ENCODE measurements at regions not wholly inside any gene's neighbourhood (a gene's known extent, or its start where the extent isn't known, plus 50 kb on each side); places are given as distances from the start of the nearest gene placed in this dataset.
"Not testable (repeated sequence)": the region's sequence is repeated elsewhere in the genome, so short reads cannot be mapped to it uniquely, and the experiment has no call there.

DNA sequence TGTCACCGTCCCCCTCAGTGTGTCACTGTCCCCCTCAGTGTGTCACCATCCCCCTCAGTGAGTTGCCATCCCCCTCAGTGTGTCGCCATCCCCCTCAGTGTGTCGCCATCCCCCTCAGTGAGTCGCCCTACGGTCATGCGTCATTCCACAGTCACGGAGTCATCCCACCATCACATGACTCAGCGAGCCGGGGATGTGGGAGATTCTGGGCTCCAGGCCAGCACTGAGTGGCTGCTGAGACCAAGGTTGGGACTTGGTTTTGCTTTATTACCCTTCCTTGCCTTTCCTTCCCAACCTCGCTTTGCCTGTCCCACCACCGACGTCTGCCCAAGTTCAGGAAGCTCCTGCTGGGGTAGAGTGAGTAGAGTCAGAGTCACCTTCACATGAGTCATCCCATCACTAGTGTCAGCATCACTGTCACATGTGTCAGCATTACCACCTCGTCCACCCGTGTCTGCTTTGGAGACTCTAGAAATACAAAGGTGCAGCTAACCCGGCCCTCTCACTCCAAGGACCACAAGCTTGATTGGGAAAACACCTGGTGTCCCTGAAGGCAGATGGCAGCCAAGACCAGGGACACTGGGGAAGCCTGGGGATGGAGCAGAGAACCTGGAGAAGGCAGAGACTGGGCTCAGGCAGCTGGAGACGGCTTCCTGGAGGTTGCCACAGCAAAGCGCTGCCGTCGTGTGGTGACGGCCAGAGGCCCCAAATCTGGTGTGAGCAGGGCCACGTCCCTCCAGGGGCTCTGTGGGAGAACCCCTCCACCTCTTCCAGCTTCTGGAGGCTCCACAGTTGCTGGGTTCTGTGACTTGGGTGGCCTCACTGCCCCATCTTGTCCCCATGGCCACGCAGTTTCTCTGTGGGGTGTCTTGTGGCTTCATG, 485.2 kb upstream of the SALL3 start:
- DNase-seq (ENCODE audit: low read depth), result peak; percentile 11

- no peak for DNase-seq (ENCODE audit: low read depth)
Observed at GRCh38 chr18:78495550-78495949, 484.1 kb upstream of the SALL3 start.

DNA sequence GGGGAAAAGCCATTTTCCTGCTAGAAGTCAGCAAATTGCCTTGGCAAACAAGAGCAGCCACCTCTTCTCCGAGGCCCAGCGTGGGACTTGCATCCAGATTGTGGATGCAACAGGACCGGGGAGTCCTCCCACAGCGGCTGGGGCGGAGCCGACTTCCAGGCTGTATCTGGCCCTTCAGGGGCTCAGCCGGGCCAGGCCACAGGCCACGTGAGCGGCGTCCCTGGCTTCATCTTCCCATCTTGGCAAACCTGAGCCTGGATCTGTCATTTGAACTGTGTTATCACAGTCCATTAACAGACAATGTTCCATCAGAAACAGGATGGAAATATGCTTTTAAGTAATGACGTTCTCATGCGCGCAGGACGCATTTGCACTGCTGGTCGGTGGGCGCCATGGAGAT, 483.5 kb upstream of the SALL3 start:
- DNase-seq (ENCODE audit: low read depth), result no peak

DNA sequence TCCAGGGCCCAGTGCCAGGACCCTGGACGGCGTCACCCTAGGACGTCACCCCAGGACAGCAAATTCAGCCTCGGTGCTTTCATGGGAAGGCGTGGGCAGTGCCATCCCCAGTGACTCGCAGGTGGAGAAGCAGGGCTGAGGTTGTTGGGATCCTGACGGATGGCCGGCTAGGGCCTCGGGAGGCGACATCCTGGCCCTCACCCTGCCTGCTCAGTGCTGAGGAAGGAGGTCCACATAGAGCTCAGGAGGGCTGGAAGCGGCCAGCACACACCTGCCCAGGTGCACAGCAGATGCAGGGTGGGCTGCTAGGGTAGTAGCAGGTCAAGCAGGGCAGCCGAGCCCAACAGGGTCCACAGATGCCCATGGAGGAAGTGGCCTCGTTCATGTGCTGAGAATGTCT, 482.0 kb upstream of the SALL3 start:
- DNase-seq (ENCODE audit: low read depth), result no peak

GRCh38 chr18:78499586-78499985, 480.0 kb upstream of the SALL3 start:
- DNase-seq (ENCODE audit: low read depth), result no peak

DNA sequence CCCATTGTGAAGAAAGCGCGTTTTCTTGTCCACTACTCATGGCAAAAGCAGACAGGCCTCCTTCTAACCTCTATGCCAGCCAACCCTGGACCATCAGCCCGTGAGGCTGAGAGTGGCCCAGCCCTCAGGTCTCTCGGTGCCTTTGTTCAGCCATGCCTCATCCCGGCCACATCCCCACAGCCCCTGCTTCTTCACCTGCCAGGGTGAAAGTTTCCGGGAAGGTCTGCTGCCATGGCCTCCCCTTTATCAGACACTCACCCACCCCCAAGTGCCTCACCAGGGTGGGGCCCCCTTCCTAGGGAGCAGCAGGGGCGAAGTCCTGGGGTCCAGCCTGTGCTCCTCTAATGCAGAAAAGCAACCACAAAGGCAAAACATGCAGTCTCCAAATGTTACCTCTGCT, 478.4 kb upstream of the SALL3 start:
- DNase-seq (ENCODE audit: low read depth), result no peak

GRCh38 chr18:78503129-78503528, 476.5 kb upstream of the SALL3 start:
- DNase-seq (ENCODE audit: low read depth), result no peak

- DNase-seq (ENCODE audit: low read depth), result no peak
Observed at GRCh38 chr18:78505851-78506461, 473.7 kb upstream of the SALL3 start.

- DNase-seq (ENCODE audit: low read depth), result no peak
Observed at GRCh38 chr18:78507217-78507616, 472.4 kb upstream of the SALL3 start.

DNA sequence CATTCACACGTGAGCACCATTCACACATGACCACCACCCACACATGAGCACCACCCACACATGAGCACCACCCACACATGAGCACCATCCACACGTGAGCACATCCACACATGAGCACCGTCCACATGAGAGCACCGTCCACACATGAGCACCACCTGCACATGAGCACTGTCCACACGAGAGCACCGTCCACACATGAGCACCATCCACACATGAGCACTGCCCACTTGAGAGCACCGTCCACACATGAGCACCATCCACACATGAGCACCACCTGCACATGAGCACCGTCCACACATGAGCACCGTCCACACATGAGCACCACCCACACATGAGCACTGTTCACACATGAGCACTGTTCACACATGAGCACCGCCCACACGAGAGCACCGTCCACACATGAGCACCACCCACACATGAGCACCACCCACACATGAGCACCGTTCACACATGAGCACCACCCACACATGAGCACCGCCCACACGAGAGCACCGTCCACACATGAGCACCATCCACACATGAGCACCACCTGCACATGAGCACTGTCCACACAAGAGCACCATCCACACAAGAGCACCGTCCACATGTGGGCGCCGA, 471.3 kb upstream of the SALL3 start:
- DNase-seq (ENCODE audit: low read depth), result not testable (repeated sequence)

DNA sequence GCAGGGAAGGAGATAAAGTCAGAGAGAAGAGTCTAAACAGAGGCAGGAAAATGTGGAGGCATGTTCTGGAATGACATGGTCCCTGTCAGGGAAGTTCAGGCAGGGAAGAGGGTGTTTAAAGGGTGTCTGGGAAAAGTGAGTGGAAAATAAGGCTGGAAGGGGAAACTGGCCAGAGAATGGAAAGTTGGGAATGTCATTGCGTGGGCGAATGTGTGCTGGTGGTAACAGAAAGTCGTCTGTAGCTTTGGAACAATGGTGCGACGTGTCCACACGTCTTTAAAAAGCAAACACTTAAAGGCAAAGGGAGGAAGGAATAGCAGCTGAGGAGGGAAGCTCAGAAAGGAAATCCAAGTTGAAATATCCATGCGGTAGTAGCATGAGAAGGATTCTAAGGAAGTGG, 469.5 kb upstream of the SALL3 start:
- no peak for DNase-seq (ENCODE audit: low read depth)

- DNase-seq (ENCODE audit: low read depth), result no peak
Observed at GRCh38 chr18:78510636-78511035, 469.0 kb upstream of the SALL3 start.

DNA sequence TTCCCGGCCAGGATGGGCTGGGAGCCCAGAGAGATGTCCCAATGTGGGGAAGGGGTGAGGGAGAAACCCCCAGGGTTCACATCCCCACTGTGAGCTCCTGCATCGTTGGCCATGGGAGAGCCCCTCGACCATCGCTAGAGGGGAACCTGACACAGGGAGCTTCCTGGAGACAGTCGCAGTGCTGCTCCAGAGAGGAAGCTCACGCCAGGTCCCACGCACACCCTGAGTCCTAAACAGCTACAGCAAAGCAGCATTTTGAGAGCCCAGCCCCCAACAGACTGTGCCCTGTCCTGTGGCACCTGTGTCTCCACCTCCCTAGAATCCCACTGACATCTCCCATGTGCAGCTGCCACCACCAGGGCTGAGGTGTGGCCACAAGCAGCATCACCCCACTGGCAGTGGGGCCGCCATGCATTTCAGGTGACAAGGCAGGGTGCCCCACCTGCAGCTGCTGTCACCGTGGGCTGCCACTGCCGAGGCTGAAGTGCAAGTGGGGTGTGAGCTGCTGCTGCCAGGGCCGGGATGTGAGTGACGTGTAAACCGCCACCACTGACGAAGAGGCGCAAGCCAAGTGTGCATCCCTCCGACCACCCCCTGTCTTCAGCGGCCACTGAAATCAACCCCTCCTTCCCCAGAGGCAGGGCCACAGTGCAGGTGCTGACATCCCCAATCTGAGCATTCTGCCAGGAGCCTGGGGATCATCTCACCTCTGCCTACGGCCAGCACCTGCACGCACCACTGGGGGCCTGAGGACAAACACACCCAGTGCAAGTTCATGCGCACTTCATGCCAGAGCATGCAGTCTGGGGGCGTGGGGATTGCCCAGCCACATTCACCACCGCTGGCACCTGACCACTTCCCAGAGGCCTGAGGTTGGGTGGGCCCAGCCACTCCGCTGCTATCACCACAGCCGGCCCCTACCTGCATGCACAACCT, 467.7 kb upstream of the SALL3 start:
- no peak for DNase-seq (ENCODE audit: low read depth)

- no peak for DNase-seq (ENCODE audit: low read depth)
Observed at GRCh38 chr18:78514910-78515670, 464.5 kb upstream of the SALL3 start.

DNA sequence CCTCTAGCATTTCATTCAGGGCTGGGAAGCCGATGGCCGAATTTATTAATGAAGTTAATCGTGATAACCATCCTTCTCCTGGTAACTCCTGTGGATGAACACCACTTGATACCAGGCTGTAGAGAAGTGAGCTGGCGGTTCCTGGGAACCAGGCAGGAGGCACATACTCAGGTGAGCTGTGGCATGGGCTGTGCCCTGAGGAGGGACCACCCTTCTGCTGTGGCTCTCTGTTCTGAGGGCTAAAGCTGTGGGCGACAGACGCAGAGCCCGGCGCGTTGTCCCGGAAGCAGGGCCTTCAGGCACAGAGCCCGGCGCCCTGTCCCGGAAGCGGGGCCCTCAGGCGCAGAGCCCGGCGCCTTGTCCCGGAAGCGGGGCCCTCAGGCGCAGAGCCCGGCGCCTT, 462.3 kb upstream of the SALL3 start:
- DNase-seq (ENCODE audit: low read depth), result no peak

- DNase-seq (ENCODE audit: low read depth), result no peak
Observed at GRCh38 chr18:78517973-78518372, 461.6 kb upstream of the SALL3 start.

DNA sequence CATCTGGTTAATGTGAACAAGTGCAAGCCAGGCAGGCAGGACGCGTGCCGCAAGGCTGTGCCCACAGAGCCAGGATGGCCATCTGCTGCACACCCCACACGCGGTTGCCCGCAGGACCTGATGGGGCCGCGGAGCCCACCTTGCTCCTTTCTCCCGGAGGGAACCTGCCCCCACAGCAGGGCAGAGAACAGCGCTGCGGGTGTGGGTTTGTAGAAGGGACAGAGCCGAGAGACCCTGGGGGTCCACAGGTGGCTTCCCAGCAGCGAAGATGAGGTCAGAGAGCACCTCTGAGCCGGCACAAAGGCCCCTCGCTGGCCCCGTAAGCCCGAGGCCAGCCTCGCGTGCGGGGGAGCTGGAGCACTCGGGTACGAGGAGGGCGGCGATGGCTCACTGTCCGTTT, 460.8 kb upstream of the SALL3 start:
- no peak for DNase-seq (ENCODE audit: low read depth)

- no peak for DNase-seq (ENCODE audit: low read depth)
Observed at GRCh38 chr18:78519394-78520062, 460.1 kb upstream of the SALL3 start.

GRCh38 chr18:78521136-78521535, 458.5 kb upstream of the SALL3 start:
- DNase-seq (ENCODE audit: low read depth), result no peak

DNA sequence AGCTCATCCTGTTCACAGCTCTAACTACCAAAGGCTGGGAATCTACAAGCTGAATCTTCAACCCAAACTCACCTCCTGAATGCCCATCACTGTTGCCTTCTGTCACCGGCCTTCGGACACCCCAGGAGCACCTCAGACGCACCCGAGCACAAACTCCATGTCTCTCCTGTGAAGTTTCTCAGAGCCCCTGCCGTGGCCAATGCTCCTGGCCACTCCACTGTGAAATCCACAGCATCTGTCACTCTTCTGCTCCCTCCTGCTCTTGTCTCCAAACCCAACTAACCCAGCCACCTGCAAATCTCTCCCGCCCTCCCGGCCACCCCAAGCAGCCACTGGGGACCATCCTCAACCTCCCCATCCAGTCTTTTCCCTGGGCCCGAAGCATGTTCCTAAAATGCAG, 457.9 kb upstream of the SALL3 start:
- no peak for DNase-seq (ENCODE audit: low read depth)

All from HT1080 (cell line).